ENCODE measurements at regions not wholly inside any gene's neighbourhood (a gene's known extent, or its start where the extent isn't known, plus 50 kb on each side); places are given as distances from the start of the nearest gene placed in this dataset.

DNA sequence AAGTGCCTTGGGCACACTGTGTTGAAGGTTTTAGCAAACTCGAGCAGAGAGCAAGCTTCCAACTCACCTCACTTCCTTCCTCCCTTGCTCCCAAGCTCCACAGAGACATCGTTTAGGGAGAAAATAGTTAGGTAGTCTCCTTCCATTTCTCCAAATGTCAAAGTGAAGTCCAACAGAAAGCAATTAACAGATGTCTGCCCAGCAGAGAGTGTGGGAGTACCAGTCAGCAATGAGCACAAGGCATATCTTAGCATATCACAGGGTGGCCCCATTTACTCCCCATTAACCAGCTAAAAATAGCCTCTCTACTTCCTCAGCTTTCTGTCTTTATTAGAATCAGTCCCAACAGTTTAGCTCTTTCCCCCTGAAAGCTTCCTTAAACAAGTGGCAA lies 334.2 kb upstream of the CAMK1G start:
- Histone ChIP-seq H3K36me3 (ENCODE audit: control insufficient read depth in 5 of 5, insufficient read depth in 5 of 5, low read length in 5 of 5) (no peaks in the 10 kb centered on the region), H3K27ac (ENCODE audit: low read depth, low read length) (no peak overlapping the region), H3K9me3 (ENCODE audit: control insufficient read depth in 5 of 5, low read length in 5 of 5) (no peaks in the 10 kb centered on the region), H3K4me3 (ENCODE audit: low read depth in 1 of 5, low read length in 5 of 5) (no peak overlapping the region), H3K9ac (ENCODE audit: low read length in 5 of 5) (no peak overlapping the region), H3K4me1 (ENCODE audit: control insufficient read depth in 5 of 5, insufficient read depth in 5 of 5, low read length in 5 of 5) (no peaks in the 10 kb centered on the region), H3K27me3 (ENCODE audit: control insufficient read depth in 5 of 5, insufficient read depth in 4 of 5, low read length in 5 of 5) (no peaks in the 10 kb centered on the region)

DNA sequence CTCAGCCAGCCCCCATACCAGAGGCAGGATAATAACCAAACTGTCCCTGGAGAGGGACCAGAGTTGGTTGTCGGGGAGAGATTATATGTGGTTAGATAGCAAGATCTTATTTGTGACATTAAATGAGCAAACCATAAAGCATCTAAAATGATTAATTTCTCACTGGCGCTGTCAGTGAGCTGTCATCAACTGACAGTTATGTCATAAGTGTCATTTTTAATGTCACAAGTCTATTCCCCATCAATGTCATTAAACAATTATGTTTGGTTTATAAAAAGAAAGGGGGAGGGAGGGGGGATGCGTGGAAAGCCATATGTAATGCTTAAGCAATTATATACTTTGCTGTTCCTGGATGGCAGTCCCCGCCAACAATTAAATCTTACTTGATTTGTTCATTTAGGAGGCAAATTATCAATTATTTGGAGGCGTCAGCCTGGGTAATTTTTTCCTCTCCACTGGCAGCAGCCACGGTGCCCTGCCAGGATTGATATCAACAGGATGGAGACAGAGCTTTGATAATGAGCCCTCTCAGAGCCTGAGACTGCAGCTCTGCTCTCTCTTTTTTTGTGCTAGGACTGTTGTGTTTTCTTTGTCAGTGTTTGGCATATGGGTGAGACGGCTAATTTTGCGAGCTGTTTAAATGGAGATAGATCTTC lies 333.6 kb upstream of the CAMK1G start:
- Histone ChIP-seq H3K36me3 (ENCODE audit: control insufficient read depth in 5 of 5, insufficient read depth in 5 of 5, low read length in 5 of 5) (no peaks in the 10 kb centered on the region), H3K9me3 (ENCODE audit: control insufficient read depth in 5 of 5, low read length in 5 of 5) (no peaks in the 10 kb centered on the region), H3K4me1 (ENCODE audit: control insufficient read depth in 5 of 5, insufficient read depth in 5 of 5, low read length in 5 of 5) (no peaks in the 10 kb centered on the region)

DNA sequence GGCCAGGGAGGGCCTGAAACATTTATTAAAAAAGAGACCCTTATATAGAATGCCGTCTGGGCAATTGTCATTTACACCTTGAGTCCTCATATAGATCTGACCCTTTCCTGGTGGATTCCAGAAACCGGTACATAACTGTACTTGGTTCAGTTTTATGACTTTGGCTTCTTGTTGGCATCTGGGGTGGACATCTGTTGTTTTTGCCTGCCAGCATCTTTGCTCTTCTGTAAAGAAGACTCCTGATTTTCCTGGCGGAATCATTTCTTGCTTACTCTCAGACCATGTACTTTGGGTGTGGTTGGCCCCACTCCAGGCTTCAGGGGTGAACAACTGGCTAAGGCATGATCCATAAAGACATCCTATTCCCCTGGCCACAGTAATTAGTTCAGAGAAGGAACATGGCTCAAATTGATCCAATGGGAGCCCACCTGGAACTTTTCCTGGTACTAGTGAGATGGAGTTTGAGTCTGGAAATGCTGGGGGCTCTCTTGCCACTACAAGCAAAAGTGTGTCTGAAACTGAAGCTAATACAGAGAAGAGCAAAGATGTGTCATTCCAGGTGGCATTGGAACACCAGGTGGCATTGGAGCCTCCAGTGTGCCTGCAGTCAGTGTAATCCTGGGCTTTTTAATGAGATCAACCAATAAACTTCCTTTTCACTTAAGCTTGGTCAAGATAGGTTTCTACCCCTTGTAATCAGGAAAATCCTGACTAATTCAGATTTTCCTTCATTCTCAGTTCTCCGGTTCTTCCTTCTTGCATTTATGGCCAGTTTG lies 332.5 kb upstream of the CAMK1G start:
- H3K4me3 ChIP-seq (ENCODE audit: low read depth in 1 of 5, low read length in 5 of 5) = no peak overlapping the region
- no peaks in the 10 kb centered on the region for H3K4me1 ChIP-seq (ENCODE audit: control insufficient read depth in 5 of 5, insufficient read depth in 5 of 5, low read length in 5 of 5)
- H3K27me3 ChIP-seq (ENCODE audit: control insufficient read depth in 5 of 5, insufficient read depth in 4 of 5, low read length in 5 of 5) = no peaks in the 10 kb centered on the region
- no peaks in the 10 kb centered on the region for H3K36me3 ChIP-seq (ENCODE audit: control insufficient read depth in 5 of 5, insufficient read depth in 5 of 5, low read length in 5 of 5)
- no peaks in the 10 kb centered on the region for H3K9me3 ChIP-seq (ENCODE audit: control insufficient read depth in 5 of 5, low read length in 5 of 5)
- no peak overlapping the region for H3K9ac ChIP-seq (ENCODE audit: low read length in 5 of 5)
- H3K27ac ChIP-seq (ENCODE audit: low read depth, low read length) = no peak overlapping the region

More for the DNA sequence above, 333.6 kb upstream of the CAMK1G start:
- H3K27ac ChIP-seq (ENCODE audit: low read depth, low read length) = no peak overlapping the region
- H3K27me3 ChIP-seq (ENCODE audit: control insufficient read depth in 5 of 5, insufficient read depth in 4 of 5, low read length in 5 of 5) = no peaks in the 10 kb centered on the region
- no peak overlapping the region for H3K9ac ChIP-seq (ENCODE audit: low read length in 5 of 5)
- no peak overlapping the region for H3K4me3 ChIP-seq (ENCODE audit: low read depth in 1 of 5, low read length in 5 of 5)

DNA sequence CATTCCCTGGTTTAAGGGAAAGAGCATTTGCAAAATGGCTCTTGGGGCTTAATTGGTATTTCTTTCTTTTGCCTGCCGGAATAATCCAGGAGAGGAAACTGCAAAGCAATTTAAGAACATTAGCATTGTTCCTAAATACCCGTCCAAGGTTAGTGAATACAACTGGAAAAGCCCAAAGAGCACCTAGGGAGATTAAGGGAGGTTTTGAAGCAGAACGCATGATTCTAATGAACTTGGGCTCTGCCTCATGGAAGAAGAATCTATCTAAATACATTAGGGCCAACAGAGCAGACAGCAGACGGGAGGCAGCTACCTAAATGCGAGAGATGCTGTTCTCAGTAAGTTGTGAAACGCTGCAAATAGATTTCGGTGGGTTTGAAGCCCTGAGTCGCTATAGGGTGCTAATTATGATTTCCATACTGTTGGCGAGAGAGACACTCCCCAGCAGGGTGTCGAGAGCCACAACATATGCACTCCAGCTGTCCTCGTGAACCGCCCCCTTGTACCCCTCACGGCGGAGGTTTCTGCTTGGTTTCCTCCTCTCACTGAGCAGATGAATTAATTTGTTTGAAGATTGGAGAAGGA lies 326.7 kb upstream of the CAMK1G start:
- H3K4me1 ChIP-seq (ENCODE audit: control insufficient read depth in 5 of 5, insufficient read depth in 5 of 5, low read length in 5 of 5) = no peaks in the 10 kb centered on the region
- H3K36me3 ChIP-seq (ENCODE audit: control insufficient read depth in 5 of 5, insufficient read depth in 5 of 5, low read length in 5 of 5) = no peaks in the 10 kb centered on the region
- H3K9ac ChIP-seq (ENCODE audit: low read length in 5 of 5) = no peak overlapping the region

DNA sequence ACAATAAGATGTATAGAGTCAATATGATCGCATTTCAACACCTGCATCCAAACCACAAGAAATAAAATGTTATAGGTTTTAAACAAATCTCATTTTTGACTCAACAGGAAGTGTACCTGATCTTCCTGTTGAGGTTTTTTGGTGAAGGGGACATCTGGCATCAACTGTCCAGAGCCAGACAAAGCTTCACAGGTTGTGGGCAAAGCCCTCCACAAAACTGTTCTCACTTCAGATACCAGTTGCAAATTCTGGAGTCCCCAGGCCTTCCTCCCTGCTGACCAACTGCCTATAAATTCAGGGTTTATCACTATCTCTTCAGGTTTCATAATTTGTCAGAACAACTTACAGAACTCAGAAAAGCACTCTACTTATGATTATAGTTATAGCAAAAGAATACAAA lies 326.1 kb upstream of the CAMK1G start:
- Histone ChIP-seq H3K4me3 (ENCODE audit: low read depth in 1 of 5, low read length in 5 of 5) (no peak overlapping the region), H3K36me3 (ENCODE audit: control insufficient read depth in 5 of 5, insufficient read depth in 5 of 5, low read length in 5 of 5) (no peaks in the 10 kb centered on the region), H3K9ac (ENCODE audit: low read length in 5 of 5) (no peak overlapping the region), H3K27ac (ENCODE audit: low read depth, low read length) (no peak overlapping the region), H3K27me3 (ENCODE audit: control insufficient read depth in 5 of 5, insufficient read depth in 4 of 5, low read length in 5 of 5) (peaks cover 0 to 7% (median 0%) of the 10 kb centered on the region in 5 donors), H3K4me1 (ENCODE audit: control insufficient read depth in 5 of 5, insufficient read depth in 5 of 5, low read length in 5 of 5) (no peaks in the 10 kb centered on the region), H3K9me3 (ENCODE audit: control insufficient read depth in 5 of 5, low read length in 5 of 5) (peaks cover 5 to 17% (median 7%) of the 10 kb centered on the region in 5 donors)

More for the DNA sequence above, 326.7 kb upstream of the CAMK1G start:
- peaks cover 0 to 7% (median 0%) of the 10 kb centered on the region in 5 donors for H3K27me3 ChIP-seq (ENCODE audit: control insufficient read depth in 5 of 5, insufficient read depth in 4 of 5, low read length in 5 of 5)
- no peak overlapping the region for H3K27ac ChIP-seq (ENCODE audit: low read depth, low read length)
- H3K9me3 ChIP-seq (ENCODE audit: control insufficient read depth in 5 of 5, low read length in 5 of 5) = peaks cover 5 to 17% (median 7%) of the 10 kb centered on the region in 5 donors
- H3K4me3 ChIP-seq (ENCODE audit: low read depth in 1 of 5, low read length in 5 of 5) = no peak overlapping the region

DNA sequence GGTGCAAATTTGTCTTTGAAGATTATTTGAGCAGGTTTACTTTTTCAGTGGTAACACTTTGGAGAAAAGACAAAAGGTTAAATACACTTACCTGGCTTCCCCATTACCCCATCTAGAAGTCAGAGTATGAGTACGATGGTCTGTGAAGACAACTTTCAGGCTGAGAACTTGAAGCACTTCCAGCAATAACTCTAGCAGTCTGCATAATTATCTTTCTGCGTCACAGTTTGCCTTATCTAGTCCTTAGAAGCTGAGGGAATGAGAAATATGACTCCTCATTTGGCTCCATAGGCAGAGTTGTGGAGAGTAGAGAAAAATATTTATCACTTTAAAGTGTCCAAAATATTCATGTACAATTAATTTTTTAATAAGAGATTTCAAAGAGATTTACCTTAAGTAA lies 323.4 kb upstream of the CAMK1G start:
- H3K4me3 ChIP-seq (ENCODE audit: low read depth in 1 of 5, low read length in 5 of 5) = no peak overlapping the region
- no peaks in the 10 kb centered on the region for H3K36me3 ChIP-seq (ENCODE audit: control insufficient read depth in 5 of 5, insufficient read depth in 5 of 5, low read length in 5 of 5)

DNA sequence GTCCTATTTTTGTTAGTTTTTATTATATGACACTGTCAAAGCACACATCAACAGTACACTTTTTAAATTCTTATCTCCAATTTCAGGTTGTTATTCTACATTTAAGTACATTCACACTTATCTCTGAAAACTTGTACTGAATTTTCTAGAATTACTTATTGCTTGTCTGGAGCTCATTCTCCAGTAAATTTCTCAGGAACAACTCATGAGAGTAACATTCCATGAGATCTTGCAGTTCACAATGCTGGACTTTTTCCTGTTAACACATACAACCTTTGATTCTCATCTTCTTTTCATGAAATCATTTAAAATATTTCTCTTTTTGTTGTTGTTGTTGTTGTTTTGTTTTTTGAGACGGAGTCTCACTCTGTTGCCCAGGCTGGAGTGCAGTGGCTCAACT lies 320.9 kb upstream of the CAMK1G start:
- H3K4me3 ChIP-seq (ENCODE audit: low read depth in 1 of 5, low read length in 5 of 5) = no peak overlapping the region
- no peaks in the 10 kb centered on the region for H3K36me3 ChIP-seq (ENCODE audit: control insufficient read depth in 5 of 5, insufficient read depth in 5 of 5, low read length in 5 of 5)
- H3K27me3 ChIP-seq (ENCODE audit: control insufficient read depth in 5 of 5, insufficient read depth in 4 of 5, low read length in 5 of 5) = peaks cover 0 to 2% (median 0%) of the 10 kb centered on the region in 5 donors
- peaks cover 0 to 16% (median 7%) of the 10 kb centered on the region in 5 donors for H3K9me3 ChIP-seq (ENCODE audit: control insufficient read depth in 5 of 5, low read length in 5 of 5)
- no peak overlapping the region for H3K9ac ChIP-seq (ENCODE audit: low read length in 5 of 5)
- no peak overlapping the region for H3K27ac ChIP-seq (ENCODE audit: low read depth, low read length)
- no peaks in the 10 kb centered on the region for H3K4me1 ChIP-seq (ENCODE audit: control insufficient read depth in 5 of 5, insufficient read depth in 5 of 5, low read length in 5 of 5)

More for the DNA sequence above, 323.4 kb upstream of the CAMK1G start:
- Histone ChIP-seq H3K9ac (ENCODE audit: low read length in 5 of 5) (no peak overlapping the region), H3K27me3 (ENCODE audit: control insufficient read depth in 5 of 5, insufficient read depth in 4 of 5, low read length in 5 of 5) (peaks cover 0 to 7% (median 0%) of the 10 kb centered on the region in 5 donors), H3K4me1 (ENCODE audit: control insufficient read depth in 5 of 5, insufficient read depth in 5 of 5, low read length in 5 of 5) (no peaks in the 10 kb centered on the region), H3K9me3 (ENCODE audit: control insufficient read depth in 5 of 5, low read length in 5 of 5) (peaks cover 5 to 17% (median 7%) of the 10 kb centered on the region in 5 donors), H3K27ac (ENCODE audit: low read depth, low read length) (no peak overlapping the region)

DNA sequence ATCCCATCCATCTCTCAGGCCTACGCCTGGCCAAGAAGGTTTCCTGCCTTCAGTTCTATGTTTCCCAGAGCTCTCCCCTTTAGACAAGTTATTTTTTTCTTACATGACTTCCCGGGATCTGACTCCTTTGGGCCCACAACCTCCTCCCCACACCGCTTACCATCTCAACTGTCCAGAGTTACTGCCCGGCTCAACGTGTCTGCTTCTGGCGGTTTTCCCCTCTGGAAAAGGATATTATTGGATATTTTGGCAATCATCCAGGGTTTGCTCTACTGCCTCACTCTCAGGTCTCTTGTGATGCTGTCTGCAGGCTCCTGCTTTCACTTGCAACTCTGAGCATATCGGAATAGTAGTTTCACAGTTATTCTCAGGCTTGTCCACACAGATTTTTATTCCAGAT lies 318.2 kb upstream of the CAMK1G start:
- Histone ChIP-seq H3K9ac (ENCODE audit: low read length in 5 of 5) (no peak overlapping the region), H3K36me3 (ENCODE audit: control insufficient read depth in 5 of 5, insufficient read depth in 5 of 5, low read length in 5 of 5) (no peaks in the 10 kb centered on the region), H3K4me1 (ENCODE audit: control insufficient read depth in 5 of 5, insufficient read depth in 5 of 5, low read length in 5 of 5) (no peaks in the 10 kb centered on the region), H3K27me3 (ENCODE audit: control insufficient read depth in 5 of 5, insufficient read depth in 4 of 5, low read length in 5 of 5) (no peaks in the 10 kb centered on the region), H3K27ac (ENCODE audit: low read depth, low read length) (no peak overlapping the region), H3K9me3 (ENCODE audit: control insufficient read depth in 5 of 5, low read length in 5 of 5) (no peaks in the 10 kb centered on the region), H3K4me3 (ENCODE audit: low read depth in 1 of 5, low read length in 5 of 5) (no peak overlapping the region)

DNA sequence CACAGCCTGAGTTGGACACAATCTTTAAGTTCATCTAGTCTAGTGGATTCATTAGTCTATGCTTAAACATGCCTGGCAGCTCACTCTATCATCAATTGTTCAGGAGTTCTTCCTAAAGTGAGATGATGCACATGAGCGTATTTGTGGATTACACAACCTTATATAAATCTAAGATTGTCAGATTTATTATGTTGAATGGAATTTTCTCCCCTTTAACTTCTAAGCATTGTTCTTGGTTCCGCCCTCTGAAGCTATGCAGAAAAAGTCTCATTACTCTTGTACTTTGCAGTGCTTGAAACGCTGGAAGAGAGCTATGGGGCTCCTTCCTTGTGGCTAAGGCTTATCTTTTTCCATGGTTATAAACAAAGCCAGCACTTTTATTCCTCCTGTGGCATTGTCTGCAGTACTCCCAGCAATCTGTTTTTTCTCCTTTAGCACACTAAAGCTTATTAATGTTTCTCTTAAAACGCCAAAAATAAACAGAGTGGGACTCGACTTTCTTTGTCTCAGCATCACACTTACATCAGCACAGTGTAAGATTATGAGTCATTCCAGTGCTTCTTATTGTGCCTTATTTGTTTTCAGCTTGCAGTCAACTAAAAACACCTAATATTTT lies 316.8 kb upstream of the CAMK1G start:
- Histone ChIP-seq H3K9me3 (ENCODE audit: control insufficient read depth in 5 of 5, low read length in 5 of 5) (no peaks in the 10 kb centered on the region), H3K9ac (ENCODE audit: low read length in 5 of 5) (no peak overlapping the region), H3K27ac (ENCODE audit: low read depth, low read length) (no peak overlapping the region), H3K4me1 (ENCODE audit: control insufficient read depth in 5 of 5, insufficient read depth in 5 of 5, low read length in 5 of 5) (no peaks in the 10 kb centered on the region), H3K36me3 (ENCODE audit: control insufficient read depth in 5 of 5, insufficient read depth in 5 of 5, low read length in 5 of 5) (no peaks in the 10 kb centered on the region), H3K4me3 (ENCODE audit: low read depth in 1 of 5, low read length in 5 of 5) (no peak overlapping the region), H3K27me3 (ENCODE audit: control insufficient read depth in 5 of 5, insufficient read depth in 4 of 5, low read length in 5 of 5) (no peaks in the 10 kb centered on the region)

DNA sequence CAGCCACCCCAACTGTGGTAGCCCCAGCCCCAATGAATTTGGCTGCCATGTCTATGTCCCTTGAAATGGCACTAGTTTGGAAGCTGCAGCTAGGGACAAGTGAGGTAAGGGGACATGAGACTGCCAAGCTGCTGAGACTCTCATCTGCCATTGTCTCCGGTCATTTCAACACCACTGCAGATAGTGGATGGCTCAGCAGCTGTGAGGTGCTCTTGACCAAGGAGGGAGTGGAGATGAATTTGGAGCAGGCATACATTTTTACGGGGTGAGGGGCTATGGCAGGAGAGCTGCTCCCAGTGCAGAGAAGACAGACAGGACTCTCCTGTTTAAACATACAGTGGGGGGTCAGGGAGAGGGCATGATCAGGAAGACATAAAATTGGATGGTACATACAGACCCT lies 315.5 kb upstream of the CAMK1G start:
- H3K27me3 ChIP-seq (ENCODE audit: control insufficient read depth in 5 of 5, insufficient read depth in 4 of 5, low read length in 5 of 5) = no peaks in the 10 kb centered on the region
- H3K36me3 ChIP-seq (ENCODE audit: control insufficient read depth in 5 of 5, insufficient read depth in 5 of 5, low read length in 5 of 5) = no peaks in the 10 kb centered on the region
- H3K27ac ChIP-seq (ENCODE audit: low read depth, low read length) = no peak overlapping the region
- H3K9ac ChIP-seq (ENCODE audit: low read length in 5 of 5) = no peak overlapping the region
- H3K4me1 ChIP-seq (ENCODE audit: control insufficient read depth in 5 of 5, insufficient read depth in 5 of 5, low read length in 5 of 5) = no peaks in the 10 kb centered on the region
- no peaks in the 10 kb centered on the region for H3K9me3 ChIP-seq (ENCODE audit: control insufficient read depth in 5 of 5, low read length in 5 of 5)
- no peak overlapping the region for H3K4me3 ChIP-seq (ENCODE audit: low read depth in 1 of 5, low read length in 5 of 5)
